AG09309 (cell line): ENCODE measurements at regions not wholly inside any gene's neighbourhood (a gene's known extent, or its start where the extent isn't known, plus 50 kb on each side); places are given as distances from the start of the nearest gene placed in this dataset.

Experiments
- DNase-seq: peaks from one replicate; pipeline ENCODE4 v3.0.0-alpha.2; 2010; ENCODE audit warnings: low read depth
- H3K4me3 ChIP-seq: 2 replicates; pipeline ENCODE4 v1.5.1; 2011; ENCODE audit warnings: mild to moderate bottlenecking, low read depth, low read length, moderate library complexity; ENCODE audit not compliant: control insufficient read depth
- TF ChIP-seq, protein P1 (sequence below): IDR thresholded peaks from 2 replicates; pipeline ENCODE4 v1.5.1; 2011; ENCODE audit warnings: mild to moderate bottlenecking, low read depth, low read length, inconsistent platforms; ENCODE audit not compliant: insufficient read depth, control insufficient read depth; ENCODE audit errors: missing control alignments

DNA sequence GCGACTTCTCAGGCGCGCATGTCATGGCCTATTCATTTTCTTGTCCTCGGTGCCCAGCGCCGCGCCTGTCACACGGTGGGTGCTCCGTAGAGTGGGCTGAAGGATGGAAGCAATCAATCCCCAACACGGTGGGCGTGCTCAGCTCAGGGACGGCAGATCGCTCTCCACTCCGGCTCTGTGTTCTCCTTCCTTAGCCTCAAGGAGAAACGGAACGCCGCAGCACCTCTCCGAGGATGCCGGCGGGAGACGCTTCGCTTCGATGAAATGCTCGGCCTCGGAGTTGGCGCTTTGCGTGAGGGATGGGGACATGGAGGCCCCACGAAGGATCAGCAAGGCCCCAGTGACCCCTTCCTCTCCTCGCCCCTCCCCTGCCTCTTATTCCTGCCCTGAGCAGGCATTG is 199.5 kb downstream of the C9orf50 start:
- no peak for DNase-seq
- no peak overlapping the region for H3K4me3 ChIP-seq
- TF ChIP-seq, protein P1, sequence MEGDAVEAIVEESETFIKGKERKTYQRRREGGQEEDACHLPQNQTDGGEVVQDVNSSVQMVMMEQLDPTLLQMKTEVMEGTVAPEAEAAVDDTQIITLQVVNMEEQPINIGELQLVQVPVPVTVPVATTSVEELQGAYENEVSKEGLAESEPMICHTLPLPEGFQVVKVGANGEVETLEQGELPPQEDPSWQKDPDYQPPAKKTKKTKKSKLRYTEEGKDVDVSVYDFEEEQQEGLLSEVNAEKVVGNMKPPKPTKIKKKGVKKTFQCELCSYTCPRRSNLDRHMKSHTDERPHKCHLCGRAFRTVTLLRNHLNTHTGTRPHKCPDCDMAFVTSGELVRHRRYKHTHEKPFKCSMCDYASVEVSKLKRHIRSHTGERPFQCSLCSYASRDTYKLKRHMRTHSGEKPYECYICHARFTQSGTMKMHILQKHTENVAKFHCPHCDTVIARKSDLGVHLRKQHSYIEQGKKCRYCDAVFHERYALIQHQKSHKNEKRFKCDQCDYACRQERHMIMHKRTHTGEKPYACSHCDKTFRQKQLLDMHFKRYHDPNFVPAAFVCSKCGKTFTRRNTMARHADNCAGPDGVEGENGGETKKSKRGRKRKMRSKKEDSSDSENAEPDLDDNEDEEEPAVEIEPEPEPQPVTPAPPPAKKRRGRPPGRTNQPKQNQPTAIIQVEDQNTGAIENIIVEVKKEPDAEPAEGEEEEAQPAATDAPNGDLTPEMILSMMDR = no peak

DNA sequence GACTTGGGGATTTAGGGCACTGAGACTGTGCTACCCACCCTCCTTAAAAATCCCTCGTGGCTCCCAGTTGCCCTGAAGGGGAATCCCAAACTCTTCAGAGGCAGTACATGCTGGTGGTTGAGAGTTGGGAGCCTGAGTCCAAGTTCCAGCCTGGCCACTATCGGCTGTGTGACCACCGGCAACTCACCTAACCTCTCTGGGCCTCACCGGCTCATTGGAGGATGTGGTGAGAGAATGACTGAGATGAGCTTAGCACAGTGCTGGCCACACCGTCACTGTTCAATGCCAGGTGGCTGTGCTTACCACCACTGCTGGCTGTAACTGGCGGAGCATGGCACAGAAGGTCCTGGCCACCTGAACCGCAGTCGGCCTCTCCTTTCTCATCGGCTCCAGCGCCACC is 200.2 kb downstream of the C9orf50 start:
- no peak overlapping the region for H3K4me3 ChIP-seq
- TF ChIP-seq, protein P1 = no peak
- no peak for DNase-seq

DNA sequence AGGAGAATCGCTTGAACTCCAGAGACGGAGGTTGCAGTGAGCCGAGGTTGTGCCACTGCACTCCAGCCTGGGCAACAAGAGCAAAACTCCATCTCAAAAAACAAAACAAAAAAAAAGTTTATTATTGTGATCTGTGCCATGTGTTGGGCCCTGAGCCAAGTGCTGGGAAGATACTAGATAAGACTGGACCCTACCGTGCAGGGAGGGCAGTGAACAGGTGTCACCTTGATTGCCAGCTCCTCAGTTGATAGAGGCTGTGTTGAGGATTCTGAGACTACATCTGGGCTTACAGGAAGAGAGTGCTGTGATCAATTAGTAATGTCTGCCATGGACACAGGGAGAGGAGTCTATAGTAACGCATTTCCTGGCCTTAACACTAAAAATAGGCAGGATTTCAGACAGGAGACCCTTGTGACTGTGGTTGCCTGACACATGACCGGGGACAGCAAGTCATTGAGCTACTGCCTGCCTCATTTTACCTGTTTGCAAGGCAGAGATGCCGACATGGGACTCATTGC is 201.5 kb downstream of the C9orf50 start:
- DNase-seq = no peak
- TF ChIP-seq, protein P1 = no peak

DNA sequence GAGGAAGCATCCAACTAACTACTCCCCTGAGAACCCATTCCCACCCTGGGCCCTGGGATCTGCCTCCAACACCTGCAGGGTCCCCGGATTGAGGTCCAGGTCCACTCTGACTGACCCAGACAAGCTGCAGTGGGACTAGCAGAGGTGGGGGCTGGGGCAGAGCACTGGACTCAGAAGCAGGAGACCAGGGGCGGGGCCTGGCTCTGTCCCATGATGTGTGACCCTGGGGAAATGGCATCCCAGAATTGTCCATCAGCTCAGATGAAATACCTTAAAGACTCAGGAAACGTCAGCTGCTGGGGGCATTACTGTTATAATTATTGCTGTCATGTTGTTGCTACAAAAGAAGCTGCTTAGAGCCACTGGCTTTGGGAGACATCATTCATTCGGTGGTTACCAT is 202.4 kb downstream of the C9orf50 start:
- no peak overlapping the region for H3K4me3 ChIP-seq

More for the DNA sequence above, 201.5 kb downstream of the C9orf50 start:
- H3K4me3 ChIP-seq = no peak overlapping the region

DNA sequence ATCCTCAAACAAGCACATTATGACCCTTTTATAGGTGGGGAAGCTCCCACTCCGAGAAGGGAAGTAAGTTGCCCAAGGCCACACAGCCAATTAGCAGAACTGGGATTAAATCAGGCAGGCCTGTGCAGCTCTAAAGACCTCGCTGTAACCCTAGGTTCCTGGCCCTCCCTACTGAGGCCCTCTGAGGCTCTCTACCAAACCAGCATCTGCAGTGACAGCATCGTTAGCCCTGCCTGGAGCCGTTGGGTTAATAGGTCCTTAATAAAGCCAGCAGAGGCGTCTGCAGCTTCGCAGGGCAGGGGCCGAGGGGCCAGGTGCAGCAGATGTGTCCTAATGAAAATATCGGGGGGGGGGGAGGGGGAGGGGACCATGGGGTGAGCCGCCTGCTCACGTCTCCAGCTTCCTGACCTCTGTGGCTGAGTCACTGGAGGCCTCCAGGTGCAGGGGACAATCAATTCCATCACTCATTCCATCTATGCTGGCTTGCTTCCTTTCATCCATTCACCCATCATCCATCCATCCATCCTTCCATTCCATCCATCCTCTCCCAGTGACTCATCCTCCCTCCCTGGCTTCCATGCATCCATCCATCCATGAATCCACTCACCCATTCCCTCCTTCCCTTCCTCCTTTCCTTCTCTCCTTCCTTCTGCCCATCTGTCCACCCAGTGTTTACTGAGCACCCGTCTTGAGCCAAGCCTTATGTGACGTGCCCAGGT is 203.9 kb downstream of the C9orf50 start:
- no peak overlapping the region for H3K4me3 ChIP-seq
- DNase-seq = no peak
- TF ChIP-seq, protein P1 = no peak

More for the DNA sequence above, 202.4 kb downstream of the C9orf50 start:
- TF ChIP-seq, protein P1 = no peak
- DNase-seq = no peak

DNA sequence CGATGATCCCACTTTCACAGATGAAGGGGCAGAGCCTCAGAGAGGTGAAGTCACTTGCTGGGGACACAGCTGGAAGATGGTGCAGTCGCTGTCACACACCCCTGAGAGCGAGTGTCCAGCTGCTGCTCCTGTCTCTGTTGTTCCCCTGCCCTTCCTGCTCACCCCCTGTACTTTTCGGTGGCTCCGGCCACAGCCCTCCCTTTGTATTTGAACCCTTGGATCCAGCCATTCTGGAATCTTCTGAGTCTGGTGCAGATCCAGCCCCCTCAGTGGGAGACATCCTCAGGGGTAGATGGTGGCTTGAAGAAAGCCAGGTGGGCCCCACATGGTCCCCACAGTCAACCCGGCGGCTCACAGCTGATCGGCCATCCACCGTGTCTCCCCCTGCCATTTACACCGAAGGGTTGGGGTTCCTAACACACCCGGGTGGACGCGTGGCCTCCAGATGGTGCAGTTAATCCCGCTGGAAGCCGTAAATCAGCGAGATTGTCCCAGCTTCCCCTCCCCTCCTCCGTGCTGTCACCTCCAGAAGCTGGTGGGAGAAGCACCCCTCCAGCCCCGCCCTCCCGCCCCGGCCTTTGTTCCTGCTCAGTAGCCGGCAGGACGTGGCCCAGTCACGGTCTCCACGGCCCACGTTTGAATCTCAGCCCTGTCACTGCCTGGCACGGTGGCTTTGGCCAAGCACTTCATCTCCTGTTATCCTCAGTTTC is 204.8 kb downstream of the C9orf50 start:
- no peak overlapping the region for H3K4me3 ChIP-seq
- DNase-seq = no peak
- TF ChIP-seq, protein P1 = no peak
